Caco-2 (cell line): ENCODE measurements at regions not wholly inside any gene's neighbourhood (a gene's known extent, or its start where the extent isn't known, plus 50 kb on each side); places are given as distances from the start of the nearest gene placed in this dataset.

ENCODE experiments used
- BruUV-seq: library from RNA; stranded (reverse); fragments of 400-500 nt; replicated peaks from 2 replicates; lab custom pipeline; 2021; lab: Mats Ljungman, UMichigan
- CTCF ChIA-PET: fragments of 300-600 bp; sonication (Branson Sonifier 250); formaldehyde crosslinking; loops from one replicate; lab custom pipeline; 2022; ENCODE audit warnings: antibody characterized with exemption; lab: Charles Lee
- POLR2A ChIA-PET: fragments of 300-600 bp; sonication (Branson Sonifier 250); formaldehyde crosslinking; loops from one replicate; lab custom pipeline; 2022; ENCODE audit warnings: antibody characterized with exemption; lab: Charles Lee
- DNase-seq, 2 experiments: peaks; one replicate each; pipeline versions ENCODE4 v3.0.0 to v3.0.0-alpha.2; 2020 to 2022
- H3K27me3 ChIP-seq: replicated peaks from 2 replicates; pipeline ENCODE4 v1.6.0; 2011; ENCODE audit warnings: low read length; ENCODE audit not compliant: control insufficient read depth, insufficient read depth
- H3K36me3 ChIP-seq: 2 replicates; pipeline ENCODE4 v1.5.1; 2011; ENCODE audit warnings: low read length; ENCODE audit not compliant: control insufficient read depth, insufficient read depth
- H3K4me1 ChIP-seq: fragments of 250-450 bp; sonication (Bioruptor Pico); 2 replicates; pipeline ENCODE4 v1.5.1; 2020; ENCODE audit warnings: mild to moderate bottlenecking
- H3K4me3 ChIP-seq: 2 replicates; pipeline ENCODE4 v1.5.1; 2011; ENCODE audit warnings: low read depth, mild to moderate bottlenecking, control low read depth, low read length
- H3K9me3 ChIP-seq: fragments of 250-450 bp; sonication (Bioruptor Pico); 2 replicates; pipeline ENCODE4 v1.5.1; 2020; ENCODE audit warnings: mild to moderate bottlenecking, moderate library complexity
- H3K27ac Mint-ChIP-seq: one replicate; pipeline ENCODE4 v1.8.0; 2022; ENCODE audit warnings: mixed read lengths; ENCODE audit not compliant: unreplicated experiment
- H3K27me3 Mint-ChIP-seq: one replicate; pipeline ENCODE4 v1.8.0; 2022; ENCODE audit warnings: mixed read lengths; ENCODE audit not compliant: insufficient read depth, unreplicated experiment
- H3K36me3 Mint-ChIP-seq: one replicate; pipeline ENCODE4 v1.8.0; 2022; ENCODE audit warnings: mild to moderate bottlenecking, mixed read lengths; ENCODE audit not compliant: insufficient read depth, unreplicated experiment
- H3K4me1 Mint-ChIP-seq: one replicate; pipeline ENCODE4 v1.8.0; 2022; ENCODE audit warnings: low read depth, mixed read lengths; ENCODE audit not compliant: unreplicated experiment
- H3K4me3 Mint-ChIP-seq: one replicate; pipeline ENCODE4 v1.8.0; 2022; ENCODE audit warnings: mild to moderate bottlenecking, moderate library complexity, mixed read lengths; ENCODE audit not compliant: unreplicated experiment
- H3K9me3 Mint-ChIP-seq: one replicate; pipeline ENCODE4 v1.8.0; 2022; ENCODE audit warnings: mixed read lengths; ENCODE audit not compliant: unreplicated experiment
- CTCF ChIP-seq, 2 experiments: fragments of 200-600 bp in 1 of 2; IDR thresholded peaks; 1 replicate in 1 of 2; 2 replicates in 1 of 2; pipeline versions ENCODE4 v1.5.1 to v1.8.0; 2011 to 2022; ENCODE audit warnings: antibody characterized with exemption in 1 of 2, control low read depth in 1 of 2, inconsistent platforms in 1 of 2, low read depth in 1 of 2, low read length in 1 of 2, mild to moderate bottlenecking in 1 of 2, moderate library complexity in 1 of 2; ENCODE audit not compliant: insufficient read depth in 1 of 2, severe bottlenecking in 1 of 2, unreplicated experiment in 1 of 2
- intact Hi-C: fragments of 100-400 bp; cut with micrococcal nuclease; formaldehyde crosslinking; loops from one replicate; pipeline ENCODE4 v1.10.0; 2022; ENCODE audit not compliant: unreplicated experiment

- ChIA-PET CTCF (no interaction called here), POLR2A (no interaction called here)
Observed at GRCh38 chr10:62580396-62580795, 206.2 kb downstream of the ZNF365 start.

GRCh38 chr10:62581351-62581750 lies 207.2 kb downstream of the ZNF365 start:
- Mint-ChIP-seq H3K36me3 (no peaks in the 10 kb centered on the region), H3K4me3 (no peak overlapping the region), H3K4me1 (no peaks in the 10 kb centered on the region), H3K9me3 (no peaks in the 10 kb centered on the region), H3K27me3 (peaks cover 26% of the 10 kb centered on the region), H3K27ac (no peak overlapping the region)
- Histone ChIP-seq H3K4me1 (no peaks in the 10 kb centered on the region), H3K9me3 (no peaks in the 10 kb centered on the region), H3K36me3 (no peaks in the 10 kb centered on the region), H3K4me3 (no peak overlapping the region), H3K27me3 (no peaks in the 10 kb centered on the region; the same call in 1 of the 2 replicates)
- no peak for DNase-seq
- intact Hi-C loops = no loop called here
- no peak for TF ChIP-seq CTCF (IDR thresholded peaks at IDR 0.05; ENCODE audit: insufficient read depth in 1 of 2, low read depth in 1 of 2, low read length in 1 of 2, severe bottlenecking in 1 of 2, unreplicated experiment in 1 of 2)
- POLR2A ChIA-PET = no interaction called here
- CTCF ChIA-PET = no interaction called here
- BruUV-seq = no TSS peak

More at GRCh38 chr10:62580396-62580795, 206.2 kb downstream of the ZNF365 start:
- Mint-ChIP-seq H3K27me3 (peaks cover 23% of the 10 kb centered on the region), H3K27ac (no peak overlapping the region), H3K9me3 (no peaks in the 10 kb centered on the region), H3K4me3 (no peak overlapping the region), H3K4me1 (no peaks in the 10 kb centered on the region), H3K36me3 (no peaks in the 10 kb centered on the region)
- TF ChIP-seq CTCF (IDR thresholded peaks at IDR 0.05; ENCODE audit: insufficient read depth in 1 of 2, low read depth in 1 of 2, low read length in 1 of 2, severe bottlenecking in 1 of 2, unreplicated experiment in 1 of 2) = no peak
- Histone ChIP-seq H3K36me3 (no peaks in the 10 kb centered on the region), H3K27me3 (no peaks in the 10 kb centered on the region; the same call in 1 of the 2 replicates), H3K9me3 (no peaks in the 10 kb centered on the region), H3K4me1 (no peaks in the 10 kb centered on the region), H3K4me3 (no peak overlapping the region)
- BruUV-seq = no TSS peak
- intact Hi-C loops = no loop called here
- no peak for DNase-seq

GRCh38 chr10:62582101-62582705 lies 208.0 kb downstream of the ZNF365 start:
- Histone ChIP-seq H3K4me3 (no peak overlapping the region), H3K4me1 (no peaks in the 10 kb centered on the region), H3K9me3 (no peaks in the 10 kb centered on the region), H3K36me3 (no peaks in the 10 kb centered on the region), H3K27me3 (no peaks in the 10 kb centered on the region; the same call in 1 of the 2 replicates)
- peaks cover 23% of the 10 kb centered on the region for H3K27me3 Mint-ChIP-seq
- POLR2A ChIA-PET = no interaction called here
- no peak overlapping the region for H3K27ac Mint-ChIP-seq
- CTCF ChIA-PET = no interaction called here
- intact Hi-C loops = no loop called here
- H3K9me3 Mint-ChIP-seq = no peaks in the 10 kb centered on the region
- no peak for TF ChIP-seq CTCF (IDR thresholded peaks at IDR 0.05; ENCODE audit: insufficient read depth in 1 of 2, low read depth in 1 of 2, low read length in 1 of 2, severe bottlenecking in 1 of 2, unreplicated experiment in 1 of 2)
- no peaks in the 10 kb centered on the region for H3K4me1 Mint-ChIP-seq
- no peak overlapping the region for H3K4me3 Mint-ChIP-seq
- DNase-seq = no peak
- BruUV-seq = no TSS peak
- no peaks in the 10 kb centered on the region for H3K36me3 Mint-ChIP-seq
